GM21390 (cell line): ENCODE measurements at regions not wholly inside any gene's neighbourhood (a gene's known extent, or its start where the extent isn't known, plus 50 kb on each side); places are given as distances from the start of the nearest gene placed in this dataset.

Experiments
- ATAC-seq: cut with Tn5 transposase; IDR thresholded peaks from one replicate; pipeline ENCODE4 v1.9.1; 2021; ENCODE audit not compliant: unreplicated experiment

DNA sequence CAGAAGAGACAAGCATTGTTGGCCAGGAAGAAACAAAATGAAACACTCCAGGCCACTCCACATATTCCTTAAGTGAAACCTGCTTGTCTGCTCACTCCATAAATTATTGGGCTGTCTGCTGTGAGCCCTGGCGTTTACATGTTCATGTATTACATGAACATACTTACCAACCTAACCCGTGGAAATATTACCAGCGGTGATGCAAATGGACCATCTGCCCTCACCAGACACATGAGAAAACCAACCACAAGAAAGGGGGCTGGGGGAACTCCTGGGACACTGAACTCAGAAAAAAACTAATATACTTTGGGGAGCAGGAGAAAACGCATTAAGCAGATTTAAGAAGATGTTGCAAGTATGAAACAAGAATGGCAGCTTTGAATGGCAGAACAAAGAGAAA is 731.2 kb upstream of the IGFBP3 start:
- ATAC-seq, result no peak

DNA sequence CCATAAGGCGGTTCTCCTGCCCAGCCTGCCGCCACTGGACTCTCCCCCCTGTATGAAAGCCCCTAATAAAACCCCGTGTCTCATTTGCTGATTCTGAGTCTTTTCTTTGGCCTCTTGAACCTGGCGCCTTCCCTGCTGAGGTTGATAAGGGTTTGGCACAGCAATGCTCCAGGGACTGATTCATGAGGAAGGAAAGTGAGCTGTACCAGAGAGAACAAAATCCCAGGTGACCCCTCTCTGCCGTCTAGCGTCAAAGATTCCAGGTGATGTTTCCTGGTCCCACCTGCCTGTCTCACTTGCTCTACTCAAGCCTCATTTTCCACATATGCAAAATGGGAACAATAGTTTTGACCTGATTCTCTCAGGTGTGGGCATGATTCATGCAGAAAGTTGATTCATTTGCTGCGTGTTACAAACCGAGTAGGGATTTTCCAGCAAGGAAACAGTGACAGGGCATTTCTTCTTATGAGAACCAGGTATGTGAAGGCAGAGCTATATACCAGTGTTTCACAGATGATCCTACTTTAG is 730.6 kb upstream of the IGFBP3 start:
- no peak for ATAC-seq

DNA sequence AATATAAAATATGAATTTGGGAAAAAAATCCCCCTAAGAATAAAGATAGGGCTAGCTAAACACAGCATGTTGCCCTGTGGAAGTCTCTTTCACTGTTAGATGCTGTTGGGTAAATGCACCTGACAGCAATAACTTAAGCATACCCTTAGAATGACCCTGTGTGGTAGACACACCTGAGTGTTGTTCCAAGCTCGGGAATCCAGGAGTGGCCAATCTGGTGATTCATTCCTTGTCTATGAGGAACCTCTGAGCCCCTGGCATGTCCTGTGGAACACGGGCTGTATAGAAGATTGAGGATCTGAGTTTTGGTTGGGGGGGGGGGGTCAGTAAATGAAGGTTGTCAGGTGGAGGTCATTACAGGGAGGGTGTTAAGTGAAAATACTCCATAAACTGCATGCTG is 730.0 kb upstream of the IGFBP3 start:
- ATAC-seq, result no peak

DNA sequence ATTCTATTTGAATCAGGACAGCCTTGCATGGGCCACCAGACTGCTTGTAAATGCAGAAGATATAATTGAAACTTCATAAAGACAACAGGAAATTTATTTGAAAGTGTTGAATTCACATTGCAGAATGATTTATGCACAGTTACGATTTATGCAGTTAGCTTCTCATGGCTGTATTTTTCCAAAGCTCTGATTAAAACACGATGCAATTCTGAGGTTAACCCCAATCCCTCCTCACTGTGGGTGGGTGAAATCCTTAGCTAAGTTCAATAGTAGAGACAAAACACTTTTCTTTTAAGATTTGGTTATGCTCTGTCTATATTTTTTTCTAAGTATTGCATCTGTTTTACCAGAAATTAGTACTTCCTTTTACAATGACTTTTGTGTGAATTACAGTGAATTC is 728.8 kb upstream of the IGFBP3 start:
- ATAC-seq, result no peak

DNA sequence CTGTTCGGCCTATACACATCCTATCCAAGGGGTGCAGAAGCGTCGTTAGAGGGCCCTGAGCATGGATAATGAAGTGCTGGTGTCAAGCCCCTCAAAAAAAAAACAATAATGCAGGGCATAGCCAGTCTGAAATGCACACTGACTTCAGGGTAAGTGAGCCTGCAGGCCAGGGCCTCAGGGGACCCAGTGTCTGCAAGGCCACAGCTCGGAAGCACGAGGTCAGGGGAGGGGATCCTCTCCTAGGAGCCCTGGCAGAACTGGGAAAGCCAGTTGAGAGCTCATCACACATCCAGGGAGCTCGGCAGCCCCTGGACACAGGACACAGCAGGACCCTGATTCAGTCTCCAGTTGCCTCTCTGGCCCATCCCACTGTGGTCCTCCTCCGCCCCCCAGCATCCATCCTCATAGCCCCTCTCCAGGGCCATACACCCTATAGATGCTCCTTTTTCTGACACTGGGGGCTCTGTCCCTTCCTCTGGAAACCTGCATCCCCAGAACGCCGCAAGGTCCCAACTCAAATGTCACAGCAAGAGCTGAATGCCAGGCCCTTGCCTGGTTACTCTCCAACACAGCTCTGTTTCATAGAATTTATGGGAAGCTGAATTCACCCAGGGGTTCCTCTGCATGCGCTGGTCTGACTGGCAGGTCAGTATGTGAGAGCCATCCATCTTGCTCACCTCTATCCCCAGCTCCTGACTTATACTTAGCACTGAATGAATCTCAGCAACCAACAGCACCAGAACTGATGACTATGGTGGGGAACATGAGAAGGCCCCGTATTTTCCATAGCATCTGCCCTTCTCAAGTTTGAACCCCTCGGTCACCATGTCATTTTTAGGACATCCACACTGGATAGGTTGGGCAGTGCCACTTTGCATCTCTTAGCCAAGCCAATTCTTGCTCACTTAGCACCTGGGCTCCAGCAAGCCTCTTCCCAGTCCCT is 717.0 kb upstream of the IGFBP3 start:
- ATAC-seq, result no peak

DNA sequence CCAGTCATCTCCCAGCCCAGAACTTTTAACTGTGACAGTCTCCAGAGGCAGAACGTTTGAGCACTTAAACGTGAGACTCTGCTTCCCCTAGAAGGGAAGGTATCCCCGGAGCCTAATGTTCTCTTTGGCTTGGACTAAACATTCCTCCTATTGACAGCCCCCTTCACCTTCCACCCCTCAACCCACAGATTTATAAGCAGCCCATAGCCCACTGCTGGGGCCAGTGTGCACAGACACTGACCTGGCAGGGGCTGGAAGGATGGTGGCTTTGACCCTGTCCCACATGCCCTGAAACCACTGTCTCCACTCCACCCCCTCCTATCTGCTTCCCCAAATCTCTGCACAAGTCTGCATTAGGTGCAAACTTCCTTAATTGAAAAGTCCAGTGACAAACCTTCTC is 715.0 kb upstream of the IGFBP3 start:
- no peak for ATAC-seq

DNA sequence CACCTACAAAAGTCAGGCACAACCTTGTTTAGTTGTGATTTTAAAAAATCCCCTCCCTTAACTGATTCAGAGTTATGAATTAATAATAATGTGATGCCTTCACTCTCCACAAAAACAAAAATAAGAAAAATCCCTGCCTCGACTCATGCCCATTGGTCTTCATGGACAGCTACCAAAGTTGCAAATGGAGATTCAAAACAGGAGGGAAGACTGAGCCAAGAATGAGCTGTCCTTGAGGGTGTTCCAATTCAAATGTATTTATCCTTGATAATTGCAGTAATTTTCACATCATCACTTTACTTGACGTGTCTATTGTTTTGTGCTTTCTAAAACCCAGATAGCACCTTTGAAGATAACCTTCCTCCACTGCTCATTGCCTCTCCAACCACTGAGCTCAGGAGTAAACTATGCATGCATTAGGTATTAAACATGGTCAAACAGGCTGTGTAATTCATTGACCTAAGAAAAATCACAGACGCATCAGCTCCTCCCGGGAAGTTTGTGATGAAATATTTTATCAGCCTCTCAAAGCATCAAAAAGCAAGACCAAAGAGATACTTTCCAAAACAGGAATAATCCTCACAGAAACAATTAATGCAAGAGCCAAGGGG is 712.7 kb upstream of the IGFBP3 start:
- ATAC-seq, result no peak

DNA sequence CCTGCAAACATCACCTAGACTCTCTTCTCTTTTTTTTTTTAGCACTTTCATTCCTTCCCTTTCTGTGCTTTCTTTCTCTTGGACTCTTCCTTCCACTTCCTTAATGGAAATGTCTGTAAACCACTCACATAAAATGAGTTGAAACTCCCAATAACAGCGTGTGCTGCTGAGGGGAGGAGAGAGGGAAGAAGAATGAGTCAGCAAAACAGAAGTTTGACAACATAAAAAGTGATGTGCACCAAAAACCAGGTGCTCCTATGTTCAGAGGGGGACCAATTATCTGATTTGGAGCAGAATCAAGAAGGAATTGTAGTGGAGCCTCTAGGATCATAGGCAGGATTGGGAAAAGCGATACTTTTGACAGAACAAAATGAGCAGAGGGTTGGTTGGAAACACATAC is 712.1 kb upstream of the IGFBP3 start:
- no peak for ATAC-seq

DNA sequence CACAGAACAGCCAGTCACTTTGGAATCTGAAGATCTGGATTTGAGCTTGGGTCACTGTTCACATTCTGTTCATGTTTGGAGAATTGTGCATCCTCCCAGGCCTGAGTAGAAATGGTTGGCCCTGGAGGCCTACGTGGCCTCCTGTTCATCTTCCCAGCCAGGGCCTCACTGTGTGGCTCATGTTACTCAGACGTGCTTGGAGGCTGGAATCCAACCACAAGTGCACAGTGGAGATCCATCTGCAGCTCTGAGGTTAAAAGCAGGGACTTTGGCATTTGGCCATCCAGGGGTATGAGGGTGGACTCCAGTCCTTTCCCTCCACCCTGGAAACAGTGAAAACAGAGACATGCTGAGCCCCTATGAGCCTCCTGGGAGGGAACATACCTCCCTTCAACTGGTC is 709.0 kb upstream of the IGFBP3 start:
- ATAC-seq, result no peak

DNA sequence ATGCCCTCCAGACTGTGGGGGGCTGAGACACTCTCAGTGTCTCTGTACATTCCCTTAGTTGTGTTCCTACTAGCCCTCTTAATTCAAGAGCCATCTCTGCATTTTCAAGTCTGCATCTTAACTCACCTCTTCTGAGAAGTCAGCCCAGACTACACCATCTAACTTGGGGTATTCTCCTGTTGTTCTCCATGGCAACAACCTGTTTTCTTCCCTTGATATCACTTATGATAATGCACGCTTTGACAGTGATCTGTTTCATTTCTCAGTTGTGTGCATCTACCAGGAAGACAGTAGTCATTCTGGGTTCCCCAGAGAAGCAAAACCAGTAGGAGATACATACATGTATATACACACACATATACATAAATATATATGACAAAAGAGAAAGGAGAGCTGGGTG is 707.3 kb upstream of the IGFBP3 start:
- ATAC-seq, result no peak

DNA sequence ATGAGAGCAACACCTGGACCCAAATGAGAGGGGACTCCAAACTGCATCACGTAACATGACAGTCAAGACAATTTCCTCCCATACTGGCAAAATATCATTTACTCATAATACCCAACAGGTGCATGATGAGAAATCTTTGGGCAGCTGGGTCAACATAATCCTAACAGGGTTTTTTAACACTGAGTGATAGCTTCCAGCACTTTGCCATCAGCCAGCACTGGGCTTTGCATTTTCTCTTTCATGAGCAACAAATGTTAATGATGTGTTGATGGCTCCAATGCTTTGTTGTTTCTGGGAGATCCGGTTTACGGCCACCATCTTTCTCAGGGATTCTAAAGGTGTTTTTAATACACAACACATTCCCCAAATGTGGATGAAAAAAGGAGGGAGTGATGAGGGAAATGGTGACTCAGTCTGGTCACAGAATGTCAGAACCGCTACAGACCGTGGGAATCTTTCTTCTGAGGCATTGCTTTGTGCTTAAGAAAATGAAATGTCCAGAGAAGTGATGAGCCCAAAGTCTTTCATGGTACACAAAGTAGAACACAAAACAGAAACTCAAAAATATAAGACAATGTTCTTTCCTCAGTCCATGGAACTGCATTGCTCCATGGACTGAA is 705.7 kb upstream of the IGFBP3 start:
- no peak for ATAC-seq

DNA sequence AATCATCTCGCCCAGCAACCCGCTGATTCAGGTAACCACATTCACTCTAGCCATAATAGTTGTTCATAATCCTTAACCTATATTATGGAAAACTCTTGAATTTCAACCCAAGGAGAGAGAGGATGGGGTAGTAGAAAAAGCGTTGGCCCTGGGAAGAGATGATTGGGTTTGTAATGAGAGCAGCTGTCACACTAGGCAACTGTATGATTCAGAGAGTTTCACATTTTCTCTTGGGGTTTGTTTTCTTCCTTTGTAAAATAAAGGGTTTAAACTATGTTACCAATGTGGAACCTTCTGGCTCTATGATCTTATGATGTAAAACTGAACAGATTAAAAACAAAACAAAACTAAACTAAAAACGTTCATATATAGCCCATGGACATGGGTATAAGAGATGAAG is 705.2 kb upstream of the IGFBP3 start:
- ATAC-seq, result no peak

DNA sequence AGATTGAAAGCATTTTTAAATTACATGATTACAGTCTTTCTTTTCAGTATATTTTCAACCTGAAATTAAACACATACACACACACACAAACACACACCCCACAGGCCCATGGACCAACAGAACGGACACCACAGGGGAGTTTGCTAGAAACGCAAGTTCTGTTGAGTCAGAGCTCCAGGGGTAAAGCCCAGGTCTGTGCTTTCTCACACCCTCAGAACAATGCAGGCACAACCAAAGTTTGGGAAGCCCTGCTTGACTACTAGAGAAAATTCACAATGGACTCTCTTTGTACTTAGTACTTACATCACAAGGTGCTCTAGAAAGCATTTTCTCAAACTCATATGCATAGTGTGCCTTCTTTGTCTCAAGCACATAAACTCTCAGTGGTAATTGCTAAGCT is 704.0 kb upstream of the IGFBP3 start:
- ATAC-seq, result no peak

DNA sequence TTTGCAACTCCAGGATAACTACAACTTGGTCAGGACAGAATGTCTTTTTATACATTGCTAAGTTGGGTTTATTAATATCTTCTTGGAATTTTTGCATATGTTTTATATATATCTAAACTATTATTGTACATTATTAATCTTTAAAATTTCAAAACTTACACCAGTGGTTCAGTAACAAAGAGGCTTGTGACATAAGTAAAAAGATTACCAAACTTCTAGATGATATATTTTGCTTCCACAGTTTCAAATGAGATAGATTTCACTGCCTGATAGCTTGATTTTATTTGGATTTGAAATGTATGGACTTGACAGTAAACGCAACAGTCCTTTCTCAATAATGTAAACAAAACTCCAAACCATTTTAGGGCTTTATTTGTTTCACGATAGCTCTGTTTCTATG is 701.2 kb upstream of the IGFBP3 start:
- no peak for ATAC-seq

DNA sequence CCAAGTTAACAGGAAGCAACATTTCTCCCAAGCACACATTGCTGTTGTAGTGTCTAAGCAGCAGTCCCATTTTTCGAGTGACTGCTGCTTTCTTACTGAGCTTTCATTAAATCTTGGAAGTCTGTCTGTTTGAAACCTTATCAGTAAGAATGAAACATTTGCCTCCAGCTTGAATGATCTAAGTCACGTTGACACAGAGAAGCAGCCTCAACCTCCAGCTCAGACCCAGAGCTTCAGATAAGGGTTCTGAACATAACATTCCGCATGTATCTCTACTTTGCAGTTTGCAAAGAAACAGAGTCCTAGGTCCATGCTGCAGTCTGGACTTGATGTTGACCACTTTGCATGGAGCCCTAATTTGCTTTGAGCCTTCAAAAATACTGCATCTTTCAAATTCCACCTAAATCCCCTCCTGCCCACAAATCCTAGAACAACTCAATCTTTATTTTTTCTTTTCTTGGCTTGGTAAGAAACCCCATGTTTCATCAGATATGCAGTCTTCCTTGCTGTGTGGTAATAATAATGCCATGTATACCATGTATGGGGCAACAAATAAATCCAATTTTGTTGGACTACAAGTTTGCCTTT is 698.7 kb upstream of the IGFBP3 start:
- no peak for ATAC-seq

DNA sequence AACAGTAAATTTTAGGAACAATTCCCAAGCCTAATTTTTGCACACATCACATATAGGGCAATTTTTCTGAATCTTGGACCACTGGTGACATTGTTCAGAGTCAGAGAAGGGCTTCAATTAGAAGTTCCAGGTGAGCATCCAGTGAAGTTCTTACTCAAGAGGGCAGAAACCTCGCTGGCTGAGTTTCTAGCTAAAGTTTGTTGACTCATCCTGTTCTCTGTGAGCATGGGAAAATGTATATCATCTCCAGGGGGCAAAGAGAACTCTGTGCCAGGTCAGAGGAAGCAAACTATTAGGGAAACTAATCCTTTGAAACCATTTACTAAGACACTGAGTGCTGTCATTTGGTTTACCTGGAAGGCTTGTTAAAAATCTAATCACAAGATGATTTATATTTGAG is 695.6 kb upstream of the IGFBP3 start:
- ATAC-seq, result no peak

DNA sequence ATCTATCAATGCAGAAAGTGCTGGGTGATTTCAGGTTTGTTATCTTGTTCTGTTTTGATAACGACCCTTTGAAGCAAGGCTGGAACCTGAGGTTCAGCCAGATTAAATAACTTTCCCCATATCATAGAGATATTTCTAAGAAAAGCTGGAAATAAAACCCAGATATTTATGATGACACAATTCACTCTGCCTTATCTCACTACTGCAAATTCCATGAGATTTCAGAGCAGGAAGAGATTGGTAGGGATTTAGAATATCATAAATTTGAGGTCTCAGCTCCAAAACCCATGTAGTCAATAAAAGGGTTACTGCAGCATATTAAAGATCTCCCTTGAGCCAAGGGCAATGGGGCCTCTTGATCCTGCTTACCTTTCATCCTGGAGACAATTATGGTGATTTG is 692.5 kb upstream of the IGFBP3 start:
- no peak for ATAC-seq

DNA sequence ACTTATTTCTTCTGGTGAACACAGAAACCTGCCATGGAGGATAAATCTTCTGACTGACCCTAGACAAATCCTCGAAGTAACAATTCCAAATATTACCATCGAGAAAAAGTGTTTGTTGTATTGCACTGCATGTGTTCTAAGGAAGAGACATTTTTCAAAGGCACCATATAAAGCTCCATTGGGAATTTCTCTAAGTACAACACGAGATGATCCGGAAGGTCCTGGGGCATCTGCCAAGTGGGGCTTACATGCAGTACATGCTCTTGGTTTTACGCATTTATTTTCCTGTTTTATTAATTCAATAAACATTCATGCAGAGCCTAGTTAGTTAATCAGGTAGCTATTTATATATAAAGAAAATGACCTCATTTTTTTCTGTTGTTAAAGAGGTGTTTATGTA is 692.0 kb upstream of the IGFBP3 start:
- no peak for ATAC-seq

DNA sequence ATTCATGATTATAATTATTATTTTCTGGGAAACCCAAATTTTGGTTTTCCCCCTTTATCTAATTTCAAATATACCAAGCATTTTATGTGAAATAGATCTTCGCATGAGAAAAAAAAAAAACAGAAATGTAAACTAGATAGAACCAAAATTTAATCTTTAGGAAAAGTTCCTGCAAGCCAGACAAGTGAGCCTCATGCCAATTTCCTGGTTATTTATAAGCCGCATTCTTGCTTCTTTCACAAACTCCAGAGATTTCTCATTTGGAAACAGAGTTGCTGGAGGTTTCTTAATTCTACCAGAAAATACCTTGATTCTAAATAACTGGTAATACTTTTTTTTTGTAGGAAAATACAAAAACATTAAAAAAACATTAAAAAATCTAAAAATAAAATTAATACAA is 690.4 kb upstream of the IGFBP3 start:
- no peak for ATAC-seq

DNA sequence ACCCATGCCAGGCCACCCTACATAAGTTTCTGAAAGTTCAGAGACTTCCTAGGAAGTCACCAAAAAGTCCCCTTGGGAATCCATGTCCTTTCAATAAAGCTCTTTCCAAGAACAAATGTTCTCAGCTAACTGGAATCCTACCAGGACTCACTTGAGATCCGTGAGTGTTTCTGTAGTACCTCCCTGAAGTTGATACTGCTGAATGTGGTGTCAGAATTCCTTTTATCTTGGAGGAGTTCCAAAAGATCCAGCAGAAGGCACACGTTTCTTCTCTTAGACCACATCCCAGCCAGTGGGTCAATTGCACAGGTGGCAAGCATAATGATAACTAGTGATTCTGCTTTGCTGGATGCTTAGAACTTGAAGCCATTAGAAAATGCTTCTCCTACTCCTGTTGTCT is 689.7 kb upstream of the IGFBP3 start:
- ATAC-seq, result no peak

DNA sequence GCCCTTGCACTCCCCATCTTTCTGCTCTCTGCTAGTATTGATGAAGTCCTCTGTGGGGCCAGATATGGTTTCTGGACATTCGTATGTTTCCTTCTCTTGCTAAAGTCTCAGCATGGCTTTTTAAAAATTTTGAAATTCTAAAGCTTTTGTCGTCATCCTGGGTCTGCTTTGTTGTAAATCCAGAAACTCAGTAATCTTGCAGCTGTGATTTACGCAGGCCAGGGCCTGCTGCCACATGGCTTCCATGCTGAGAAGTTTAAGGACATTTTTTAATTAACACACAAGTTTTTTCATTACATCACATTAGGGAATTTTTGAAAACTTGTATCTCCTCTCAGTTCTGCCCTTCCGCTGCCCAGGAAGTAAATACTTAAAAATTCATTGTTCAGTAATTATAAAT is 686.1 kb upstream of the IGFBP3 start:
- no peak for ATAC-seq

DNA sequence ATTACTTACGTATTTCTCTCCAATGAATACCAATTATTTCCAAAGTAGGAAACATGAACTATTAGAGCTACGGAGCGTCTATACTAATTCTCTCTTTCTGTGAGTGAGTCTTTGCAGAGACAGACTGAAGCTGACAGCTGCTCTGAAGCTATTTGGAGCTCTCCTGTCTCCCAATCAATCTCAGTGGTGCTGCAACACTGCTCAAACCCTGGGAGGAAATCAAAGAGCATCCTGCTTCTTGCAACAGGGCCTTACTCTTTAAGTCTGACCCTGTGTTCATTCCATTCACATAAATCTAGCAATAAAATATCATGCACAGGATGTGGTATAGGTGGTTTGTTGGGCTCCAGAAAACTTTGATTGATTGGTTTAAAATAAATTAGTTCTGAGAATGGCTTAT is 685.7 kb upstream of the IGFBP3 start:
- ATAC-seq, result no peak
